NT2/D1 (cell line): ENCODE measurements at regions not wholly inside any gene's neighbourhood (a gene's known extent, or its start where the extent isn't known, plus 50 kb on each side); places are given as distances from the start of the nearest gene placed in this dataset.

Experiments used
- DNase-seq: peaks from one replicate; pipeline ENCODE4 v3.0.0-alpha.2; 2011; ENCODE audit warnings: low read depth, low spot score
- H3K27me3 ChIP-seq: 2 replicates; pipeline ENCODE4 v1.6.0; 2011; ENCODE audit warnings: mild to moderate bottlenecking; ENCODE audit not compliant: insufficient read length, insufficient read depth
- H3K36me3 ChIP-seq: 2 replicates; pipeline ENCODE4 v1.6.1; 2011; ENCODE audit warnings: mild to moderate bottlenecking, low read length, mixed read lengths; ENCODE audit not compliant: insufficient read depth, insufficient read length
- H3K4me1 ChIP-seq: 2 replicates; pipeline ENCODE4 v1.5.1; 2011; ENCODE audit not compliant: insufficient read depth, insufficient read length
- H3K4me3 ChIP-seq: 2 replicates; pipeline ENCODE4 v1.5.1; 2011; ENCODE audit warnings: low read depth; ENCODE audit not compliant: insufficient read length
- H3K9ac ChIP-seq: 2 replicates; pipeline ENCODE4 v1.6.0; 2011; ENCODE audit warnings: low read depth; ENCODE audit not compliant: insufficient read length
- H3K9me3 ChIP-seq: 2 replicates; pipeline ENCODE4 v1.5.1; 2011; ENCODE audit warnings: mild to moderate bottlenecking, low read length; ENCODE audit not compliant: insufficient read depth
- SUZ12 ChIP-seq: IDR thresholded peaks from 2 replicates; pipeline ENCODE4 v1.6.1; 2011; ENCODE audit not compliant: insufficient read length, insufficient read depth; ENCODE audit errors: extremely low read depth
- YY1 ChIP-seq: IDR thresholded peaks from 2 replicates; pipeline ENCODE4 v1.6.1; 2011; ENCODE audit not compliant: insufficient read length, insufficient read depth
- ZNF274 ChIP-seq: IDR thresholded peaks from 2 replicates; pipeline ENCODE4 v1.6.1; 2011; ENCODE audit warnings: mild to moderate bottlenecking, low read depth, low read length

DNA sequence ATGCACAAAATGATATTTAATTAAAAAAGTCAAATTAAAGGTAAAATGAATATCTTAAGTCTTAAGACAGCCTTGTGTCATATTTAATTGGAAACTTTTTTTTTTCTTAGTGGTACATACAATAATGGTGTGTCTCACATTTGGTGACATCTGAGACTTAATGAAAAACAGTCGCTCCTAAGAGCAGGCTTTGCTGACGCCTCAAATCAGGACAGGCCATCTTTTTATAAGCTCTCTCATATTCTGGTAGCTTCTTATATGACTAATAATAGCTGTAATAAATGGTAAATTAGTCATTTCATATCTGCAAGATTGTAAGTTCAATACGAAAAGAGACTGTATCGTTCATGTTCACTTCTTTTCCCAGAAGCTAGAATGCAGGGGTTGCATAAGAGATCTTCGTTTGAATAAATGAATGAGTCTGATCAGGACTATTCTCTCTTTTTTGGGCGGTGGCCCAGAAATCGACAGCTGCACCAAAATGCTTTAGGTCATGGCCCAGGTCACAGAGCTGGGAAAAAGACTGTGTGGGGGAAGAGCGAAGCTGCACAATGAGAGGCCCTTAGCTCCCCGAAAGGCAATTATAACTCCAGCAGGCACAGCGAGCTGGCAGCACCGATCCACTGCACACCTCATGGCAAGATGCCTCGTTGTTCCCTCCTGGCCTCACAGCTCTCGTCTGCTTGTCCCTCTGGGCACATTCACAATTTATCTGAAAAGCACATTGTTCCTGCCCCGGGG lies 69.4 kb downstream of the NRN1 start:
- Histone ChIP-seq H3K4me3 (no peak overlapping the region), H3K27me3 (no peaks in the 10 kb centered on the region), H3K9me3 (no peaks in the 10 kb centered on the region), H3K9ac (no peak overlapping the region), H3K36me3 (no peaks in the 10 kb centered on the region), H3K4me1 (peaks cover 4% of the 10 kb centered on the region)
- TF ChIP-seq SUZ12 = no peak
- DNase-seq = no peak

DNA sequence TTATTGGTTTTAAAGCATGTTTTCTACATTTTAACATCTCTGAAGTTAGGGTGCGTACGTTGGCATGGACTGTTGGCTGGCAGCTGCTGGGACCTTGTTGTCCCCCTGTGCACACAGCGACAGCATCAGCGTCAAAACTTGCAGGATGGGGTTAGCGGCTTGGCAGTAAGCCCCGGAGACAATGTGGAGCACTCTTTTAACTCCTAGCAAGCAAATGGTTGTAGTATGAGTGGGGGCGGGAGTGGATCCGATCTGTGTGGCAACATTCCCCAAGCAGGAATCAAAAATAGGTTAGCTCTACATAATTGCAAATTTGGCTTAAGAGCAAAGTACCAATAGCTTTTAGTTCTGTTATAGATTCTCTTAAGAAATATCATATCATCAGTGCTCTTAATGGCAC lies 70.1 kb downstream of the NRN1 start:
- Histone ChIP-seq H3K4me3 (no peak overlapping the region), H3K9ac (no peak overlapping the region), H3K27me3 (no peaks in the 10 kb centered on the region), H3K36me3 (no peaks in the 10 kb centered on the region), H3K9me3 (no peaks in the 10 kb centered on the region), H3K4me1 (peaks cover 4% of the 10 kb centered on the region)
- no peak for DNase-seq
- TF ChIP-seq YY1 (no peak), ZNF274 (no peak), SUZ12 (no peak)

DNA sequence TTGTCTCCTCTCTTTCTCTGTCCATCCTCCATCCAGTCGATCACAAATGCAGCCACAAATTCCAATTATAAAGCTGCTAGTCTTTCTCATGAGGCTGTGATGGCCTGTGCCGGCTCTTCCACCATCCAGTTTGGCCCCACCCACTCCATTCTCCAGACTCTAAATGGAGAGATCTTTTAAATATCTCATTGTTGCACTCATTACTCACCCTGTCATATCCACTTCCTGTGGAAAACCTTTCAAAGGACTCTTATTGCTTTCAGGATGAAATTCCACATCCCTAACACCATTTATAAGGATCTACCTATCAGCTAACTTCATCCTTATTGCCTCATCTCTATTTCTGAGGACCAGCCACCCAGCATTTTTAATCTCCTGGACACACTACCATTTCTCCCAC lies 70.6 kb downstream of the NRN1 start:
- no peak overlapping the region for H3K4me3 ChIP-seq
- TF ChIP-seq YY1 (no peak), ZNF274 (no peak), SUZ12 (no peak)
- DNase-seq = no peak
- no peaks in the 10 kb centered on the region for H3K9me3 ChIP-seq
- no peaks in the 10 kb centered on the region for H3K36me3 ChIP-seq
- H3K27me3 ChIP-seq = no peaks in the 10 kb centered on the region
- no peak overlapping the region for H3K9ac ChIP-seq
- H3K4me1 ChIP-seq = peaks cover 4% of the 10 kb centered on the region

DNA sequence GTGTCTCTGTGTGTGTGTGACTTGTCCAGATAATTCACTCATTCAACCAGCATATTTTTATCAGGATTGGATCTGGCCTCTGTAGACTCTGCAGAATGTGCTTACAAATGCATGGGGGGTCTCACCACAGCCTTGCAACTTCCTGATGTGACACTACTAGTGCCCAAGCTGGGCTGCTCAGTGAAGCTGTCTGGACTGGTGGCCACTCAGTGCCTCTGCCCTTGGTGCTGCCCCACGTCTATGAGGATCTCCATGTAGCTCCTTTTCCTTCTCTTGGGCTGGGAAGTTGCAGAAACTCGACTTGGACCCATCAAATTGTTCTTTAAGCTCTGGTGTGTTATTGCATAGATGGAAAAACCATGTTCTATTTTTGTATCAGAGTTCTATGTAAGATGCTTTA lies 75.8 kb downstream of the NRN1 start:
- no peak overlapping the region for H3K4me3 ChIP-seq

DNA sequence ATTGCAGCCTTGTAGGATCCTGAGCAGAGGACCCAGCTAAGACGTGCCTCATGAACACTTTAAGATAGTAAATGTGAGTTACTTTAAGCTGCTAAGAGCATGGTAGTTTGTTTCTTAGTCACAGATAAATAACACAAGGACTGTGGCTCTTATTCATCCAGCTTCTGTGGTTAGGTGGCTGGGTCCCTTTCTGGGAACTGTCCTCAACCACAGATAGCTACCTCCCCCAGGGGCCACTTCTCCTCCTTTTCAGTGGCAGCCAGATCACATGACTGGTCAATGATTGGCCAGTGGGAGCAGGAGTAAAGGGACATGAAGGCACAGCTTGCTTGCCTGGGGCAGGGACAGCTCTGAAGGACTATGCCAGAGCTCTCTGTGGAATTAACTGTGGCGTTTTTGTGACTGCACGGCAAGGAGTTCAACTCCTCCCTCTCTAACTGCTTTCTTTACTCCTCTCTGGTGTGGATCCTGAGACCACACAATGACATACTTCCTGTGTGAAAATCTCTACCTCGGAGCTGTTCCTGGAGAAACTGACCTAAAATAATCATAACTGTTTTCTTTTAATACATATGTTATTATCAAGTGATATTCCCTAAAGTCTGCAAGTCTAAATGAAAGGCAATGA lies 76.5 kb downstream of the NRN1 start:
- Histone ChIP-seq H3K27me3 (no peaks in the 10 kb centered on the region), H3K4me3 (no peak overlapping the region), H3K9ac (no peak overlapping the region), H3K36me3 (no peaks in the 10 kb centered on the region), H3K4me1 (no peaks in the 10 kb centered on the region), H3K9me3 (no peaks in the 10 kb centered on the region)
- TF ChIP-seq SUZ12 = no peak
- no peak for TF ChIP-seq YY1
- TF ChIP-seq ZNF274 = no peak
- DNase-seq = no peak

More for the DNA sequence above, 75.8 kb downstream of the NRN1 start:
- DNase-seq = no peak
- H3K27me3 ChIP-seq = no peaks in the 10 kb centered on the region
- TF ChIP-seq SUZ12 (no peak), YY1 (no peak)
- no peak overlapping the region for H3K9ac ChIP-seq
- no peaks in the 10 kb centered on the region for H3K4me1 ChIP-seq
- no peaks in the 10 kb centered on the region for H3K36me3 ChIP-seq
- H3K9me3 ChIP-seq = no peaks in the 10 kb centered on the region

DNA sequence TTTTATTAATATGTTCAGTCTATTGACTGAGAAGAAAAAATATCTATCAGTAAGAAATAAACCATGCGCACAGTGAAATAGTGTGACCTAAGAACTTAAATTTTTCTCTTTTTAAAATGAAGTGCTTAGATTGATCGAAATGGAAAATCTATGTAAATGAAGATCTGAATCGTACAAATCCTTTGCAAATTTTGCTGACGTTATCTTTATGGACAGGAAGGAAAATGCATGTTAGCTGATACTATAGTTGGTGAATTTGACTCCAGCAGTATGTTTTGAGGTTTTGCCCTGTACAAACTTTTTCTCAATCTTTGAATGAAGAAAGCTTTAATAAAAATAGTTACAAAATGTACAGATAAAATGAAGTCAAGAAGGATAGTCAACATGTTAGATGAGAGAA lies 82.9 kb downstream of the NRN1 start:
- Histone ChIP-seq H3K9me3 (no peaks in the 10 kb centered on the region), H3K36me3 (no peaks in the 10 kb centered on the region), H3K9ac (no peak overlapping the region), H3K27me3 (no peaks in the 10 kb centered on the region), H3K4me1 (no peaks in the 10 kb centered on the region), H3K4me3 (no peak overlapping the region)
- no peak for DNase-seq
- TF ChIP-seq YY1 (no peak), ZNF274 (no peak), SUZ12 (no peak)

DNA sequence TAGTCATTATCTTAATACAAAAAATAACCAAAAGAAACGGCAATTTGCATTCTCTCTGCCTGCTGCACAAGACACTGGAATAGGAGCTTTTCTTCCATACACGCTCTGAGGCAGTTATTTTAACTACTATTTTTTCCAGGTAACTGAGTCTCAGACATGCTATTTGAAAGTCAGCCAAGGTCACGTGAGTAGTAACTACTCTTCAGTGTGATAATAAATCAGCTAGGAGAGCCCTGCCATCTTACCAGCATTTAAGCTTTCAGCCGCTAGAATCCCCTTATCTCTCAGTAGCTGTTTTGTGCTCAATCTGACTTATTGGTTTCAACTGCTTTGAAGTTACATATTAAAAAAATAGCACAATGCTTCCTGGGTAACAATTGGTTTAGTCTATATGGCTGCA lies 84.5 kb downstream of the NRN1 start:
- Histone ChIP-seq H3K4me3 (no peak overlapping the region), H3K9me3 (no peaks in the 10 kb centered on the region), H3K4me1 (no peaks in the 10 kb centered on the region), H3K27me3 (no peaks in the 10 kb centered on the region), H3K36me3 (no peaks in the 10 kb centered on the region), H3K9ac (no peak overlapping the region)
- TF ChIP-seq YY1 (no peak), ZNF274 (no peak), SUZ12 (no peak)
- DNase-seq = no peak
